OCI-LY1 (cell line): ENCODE measurements at regions not wholly inside any gene's neighbourhood (a gene's known extent, or its start where the extent isn't known, plus 50 kb on each side); places are given as distances from the start of the nearest gene placed in this dataset.

Experiments used
- H2AFZ ChIP-seq: fragments of 200-600 bp; sonication (generic), shearing (Covaris generic); 2 replicates; pipeline ENCODE4 v1.6.0; 2014; ENCODE audit warnings: antibody characterized with exemption, mild to moderate bottlenecking, low read length
- H3F3A ChIP-seq: fragments of 200-600 bp; sonication (generic), shearing (Covaris generic); 2 replicates; pipeline ENCODE4 v1.6.0; 2014; ENCODE audit warnings: mild to moderate bottlenecking, antibody characterized with exemption, low read length, moderate library complexity; ENCODE audit not compliant: insufficient read depth
- H3K27ac ChIP-seq: fragments of 200-600 bp; sonication (generic); 2 replicates; pipeline ENCODE4 v1.5.1; 2014; ENCODE audit warnings: low read length, mixed run types, mild to moderate bottlenecking, low read depth; ENCODE audit not compliant: poor library complexity, severe bottlenecking
- H3K27me3 ChIP-seq: fragments of 200-600 bp; sonication (generic); 2 replicates; pipeline ENCODE4 v1.6.0; 2014; ENCODE audit warnings: antibody characterized with exemption, mild to moderate bottlenecking, low read length, moderate library complexity; ENCODE audit not compliant: insufficient read depth
- H3K36me3 ChIP-seq: fragments of 200-600 bp; sonication (generic); 2 replicates; pipeline ENCODE4 v1.6.1; 2014; ENCODE audit warnings: mild to moderate bottlenecking, antibody characterized with exemption, low read length, moderate library complexity, mixed read lengths; ENCODE audit not compliant: insufficient read depth
- H3K4me1 ChIP-seq: fragments of 200-600 bp; sonication (generic); 2 replicates; pipeline ENCODE4 v1.5.1; 2014; ENCODE audit warnings: mild to moderate bottlenecking, low read length, moderate library complexity; ENCODE audit not compliant: insufficient read depth, severe bottlenecking
- H3K4me2 ChIP-seq: fragments of 200-600 bp; sonication (generic), shearing (Covaris generic); 2 replicates; pipeline ENCODE4 v1.6.1; 2014; ENCODE audit warnings: low read length
- H3K4me3 ChIP-seq: fragments of 200-600 bp; sonication (generic); 2 replicates; pipeline ENCODE4 v1.5.1; 2014; ENCODE audit warnings: low read length, low read depth, mild to moderate bottlenecking, mixed read lengths; ENCODE audit not compliant: poor library complexity, severe bottlenecking
- H3K79me2 ChIP-seq: fragments of 200-600 bp; shearing (Covaris generic); 2 replicates; pipeline ENCODE4 v1.6.1; 2016; ENCODE audit warnings: mixed run types, low read length, mixed read lengths; ENCODE audit not compliant: insufficient read depth
- H3K9ac ChIP-seq: fragments of 200-600 bp; sonication (generic), shearing (Covaris generic); 2 replicates; pipeline ENCODE4 v1.6.1; 2014; ENCODE audit warnings: mild to moderate bottlenecking, low read length, mixed read lengths
- H3K9me2 ChIP-seq: fragments of 200-600 bp; sonication (generic), shearing (Covaris generic); 2 replicates; pipeline ENCODE4 v1.6.1; 2014; ENCODE audit warnings: low read depth, mild to moderate bottlenecking, low read length, mixed read lengths
- H3K9me3 ChIP-seq: fragments of 200-600 bp; shearing (Covaris generic); 2 replicates; pipeline ENCODE4 v1.6.1; 2014; ENCODE audit warnings: low read length, mixed read lengths
- H4K20me1 ChIP-seq: fragments of 200-600 bp; sonication (generic), shearing (Covaris generic); 2 replicates; pipeline ENCODE4 v1.6.0; 2016; ENCODE audit warnings: mild to moderate bottlenecking, low read length; ENCODE audit not compliant: insufficient read depth
- EZH2 ChIP-seq: fragments of 200-600 bp; sonication (generic), shearing (Covaris generic); IDR thresholded peaks from 2 replicates; pipeline ENCODE4 v1.8.0; 2017; ENCODE audit warnings: borderline replicate concordance, mixed run types, mild to moderate bottlenecking, antibody characterized with exemption, low read length, moderate library complexity, mixed read lengths
- TF ChIP-seq, protein P1 (sequence below): fragments of 200-600 bp; sonication (generic), shearing (Covaris generic); IDR thresholded peaks from 2 replicates; pipeline ENCODE4 v1.5.1; 2017; ENCODE audit warnings: mild to moderate bottlenecking, antibody characterized with exemption, low read length, moderate library complexity, mixed read lengths

DNA sequence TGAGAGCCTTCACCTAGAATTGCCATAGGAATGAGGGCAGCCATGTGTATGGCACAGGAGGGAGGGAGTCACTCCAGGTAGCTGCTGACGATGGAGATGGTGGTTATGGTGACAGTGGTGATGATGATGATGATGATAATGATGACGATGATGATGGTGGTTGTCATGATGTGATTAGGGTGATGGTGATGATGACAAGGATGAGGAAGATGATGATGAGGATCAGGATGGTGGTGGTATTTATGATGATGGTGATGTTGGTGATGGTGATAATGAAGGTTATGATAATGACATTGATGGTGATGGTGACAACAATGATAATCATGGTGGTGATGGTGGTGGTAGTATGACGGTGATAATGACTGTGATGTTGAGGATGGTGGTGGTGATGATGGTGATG lies 1130.5 kb downstream of the BRD1 start:
- Histone ChIP-seq H3K9me2 (no peaks in the 10 kb centered on the region), H3K9ac (no peak overlapping the region), H3K36me3 (no peaks in the 10 kb centered on the region), H3F3A (no peaks in the 10 kb centered on the region), H3K4me1 (no peaks in the 10 kb centered on the region), H3K4me3 (no peak overlapping the region), H3K79me2 (no peaks in the 10 kb centered on the region), H3K9me3 (no peaks in the 10 kb centered on the region), H3K27ac (no peak overlapping the region), H2AFZ (no peak overlapping the region), H3K4me2 (no peak overlapping the region), H3K27me3 (no peaks in the 10 kb centered on the region), H4K20me1 (no peaks in the 10 kb centered on the region)
- no peak for TF ChIP-seq EZH2
- TF ChIP-seq, protein P1, sequence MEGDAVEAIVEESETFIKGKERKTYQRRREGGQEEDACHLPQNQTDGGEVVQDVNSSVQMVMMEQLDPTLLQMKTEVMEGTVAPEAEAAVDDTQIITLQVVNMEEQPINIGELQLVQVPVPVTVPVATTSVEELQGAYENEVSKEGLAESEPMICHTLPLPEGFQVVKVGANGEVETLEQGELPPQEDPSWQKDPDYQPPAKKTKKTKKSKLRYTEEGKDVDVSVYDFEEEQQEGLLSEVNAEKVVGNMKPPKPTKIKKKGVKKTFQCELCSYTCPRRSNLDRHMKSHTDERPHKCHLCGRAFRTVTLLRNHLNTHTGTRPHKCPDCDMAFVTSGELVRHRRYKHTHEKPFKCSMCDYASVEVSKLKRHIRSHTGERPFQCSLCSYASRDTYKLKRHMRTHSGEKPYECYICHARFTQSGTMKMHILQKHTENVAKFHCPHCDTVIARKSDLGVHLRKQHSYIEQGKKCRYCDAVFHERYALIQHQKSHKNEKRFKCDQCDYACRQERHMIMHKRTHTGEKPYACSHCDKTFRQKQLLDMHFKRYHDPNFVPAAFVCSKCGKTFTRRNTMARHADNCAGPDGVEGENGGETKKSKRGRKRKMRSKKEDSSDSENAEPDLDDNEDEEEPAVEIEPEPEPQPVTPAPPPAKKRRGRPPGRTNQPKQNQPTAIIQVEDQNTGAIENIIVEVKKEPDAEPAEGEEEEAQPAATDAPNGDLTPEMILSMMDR: no peak

- H3F3A ChIP-seq: no peaks in the 10 kb centered on the region
- no peak overlapping the region for H3K4me2 ChIP-seq
- H3K4me1 ChIP-seq: no peaks in the 10 kb centered on the region
- H2AFZ ChIP-seq: no peak overlapping the region
- no peaks in the 10 kb centered on the region for H3K79me2 ChIP-seq
- H3K9me2 ChIP-seq: no peaks in the 10 kb centered on the region
- no peak overlapping the region for H3K27ac ChIP-seq
- H3K27me3 ChIP-seq: no peaks in the 10 kb centered on the region
- TF ChIP-seq EZH2: no peak
- TF ChIP-seq, protein P1: no peak
- no peaks in the 10 kb centered on the region for H3K36me3 ChIP-seq
- no peak overlapping the region for H3K4me3 ChIP-seq
- H3K9ac ChIP-seq: no peak overlapping the region
- no peaks in the 10 kb centered on the region for H4K20me1 ChIP-seq
- no peaks in the 10 kb centered on the region for H3K9me3 ChIP-seq
Observed at GRCh38 chr22:48696371-48696770, 1131.3 kb downstream of the BRD1 start.

GRCh38 chr22:48695731-48696305 lies 1131.9 kb downstream of the BRD1 start:
- Histone ChIP-seq H3K79me2 (no peaks in the 10 kb centered on the region), H3K9me3 (no peaks in the 10 kb centered on the region), H2AFZ (no peak overlapping the region), H3F3A (no peaks in the 10 kb centered on the region), H4K20me1 (no peaks in the 10 kb centered on the region), H3K36me3 (no peaks in the 10 kb centered on the region), H3K27me3 (no peaks in the 10 kb centered on the region), H3K4me1 (no peaks in the 10 kb centered on the region), H3K4me2 (no peak overlapping the region), H3K4me3 (no peak overlapping the region), H3K9me2 (no peaks in the 10 kb centered on the region), H3K9ac (no peak overlapping the region), H3K27ac (no peak overlapping the region)
- TF ChIP-seq, protein P1: no peak
- TF ChIP-seq EZH2: no peak
